ENCODE measurements at regions not wholly inside any gene's neighbourhood (a gene's known extent, or its start where the extent isn't known, plus 50 kb on each side); places are given as distances from the start of the nearest gene placed in this dataset.

DNA sequence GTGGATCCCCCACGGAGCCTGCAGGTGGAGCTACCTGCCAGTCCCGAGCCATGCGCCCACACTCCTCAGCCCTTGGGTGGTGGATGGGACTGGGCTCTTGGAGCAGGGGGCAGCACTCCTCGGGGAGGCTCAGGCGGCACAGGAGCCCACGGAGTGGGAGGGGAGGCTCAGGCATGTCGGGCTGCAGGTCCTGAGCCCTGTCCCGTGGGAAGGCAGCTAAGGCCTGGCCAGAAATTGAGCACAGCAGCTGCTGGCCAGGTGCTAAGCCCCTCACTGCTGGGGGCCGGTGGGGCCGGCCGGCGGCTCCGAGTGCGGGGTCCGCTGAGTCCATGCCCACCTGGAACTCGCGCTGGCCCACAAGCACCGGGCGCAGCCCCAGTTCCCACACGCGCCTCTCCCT lies 91.7 kb upstream of the ACVR1 start:
- H3K9ac ChIP-seq (ENCODE audit: low read depth, low read length, poor library complexity): no peak overlapping the region
- H2BK120ac ChIP-seq (ENCODE audit: low read depth, low read length): no peak overlapping the region
- H3K36me3 ChIP-seq (replicated peaks in 1 of 2; ENCODE audit: control insufficient read depth in 2 of 2, insufficient read depth in 2 of 2, low read length in 2 of 2): no peaks in the 10 kb centered on the region
- H2AFZ ChIP-seq (ENCODE audit: low read length): no peak overlapping the region
- no peaks in the 10 kb centered on the region for H3K4me1 ChIP-seq (ENCODE audit: control insufficient read depth in 2 of 2, insufficient read depth in 1 of 2, low read depth in 1 of 2, low read length in 2 of 2)
- no peaks in the 10 kb centered on the region for H3K9me3 ChIP-seq (replicated peaks in 1 of 2; ENCODE audit: control insufficient read depth in 2 of 2, insufficient read depth in 1 of 2, low read depth in 1 of 2, low read length in 2 of 2)
- no peak overlapping the region for H4K8ac ChIP-seq (ENCODE audit: low read depth, low read length)
- no peak overlapping the region for H2AK5ac ChIP-seq (ENCODE audit: low read depth, low read length)
- H3K27ac ChIP-seq (replicated peaks; ENCODE audit: low read length): no peak overlapping the region
- DNase-seq (ENCODE audit: low spot score): no peak
- H3K4ac ChIP-seq (ENCODE audit: low read length): no peak overlapping the region
- no peak overlapping the region for H4K91ac ChIP-seq (ENCODE audit: low read depth, low read length, poor library complexity)
- H3K4me3 ChIP-seq (ENCODE audit: low read length in 2 of 2): no peak overlapping the region
- no peaks in the 10 kb centered on the region for H3K79me1 ChIP-seq (ENCODE audit: low read depth, low read length)
- H2BK15ac ChIP-seq (ENCODE audit: low read length): no peak overlapping the region
- H3K23ac ChIP-seq (ENCODE audit: low read depth, low read length, poor library complexity): no peak overlapping the region
- peak overlapping the region; percentile 57 for H3K18ac ChIP-seq (ENCODE audit: low read length)
- no CpG with 5 or more reads among the region's 21 CpGs for WGBS, 2 donors (ENCODE audit: extremely low coverage in 2 of 2, insufficient read length in 2 of 2, insufficient replicate concordance in 1 of 2)
- H3K4me2 ChIP-seq (ENCODE audit: insufficient read depth, low read length, poor library complexity, severe bottlenecking): no peak overlapping the region
- H3K27me3 ChIP-seq (ENCODE audit: control insufficient read depth in 3 of 3, insufficient read depth in 3 of 3, low read depth in 1 of 3, low read length in 3 of 3): peaks cover 0 to 1% (median 0%) of the 10 kb centered on the region in 3 experiments
- no peak overlapping the region for H2BK5ac ChIP-seq (ENCODE audit: low read length)
- H3K14ac ChIP-seq (ENCODE audit: low read length): peak overlapping the region; percentile 56
- H2BK12ac ChIP-seq (ENCODE audit: low read length): no peak overlapping the region

GRCh38 chr2:157959249-157959648 lies 83.1 kb upstream of the ACVR1 start:
- no peak overlapping the region for H3K4me3 ChIP-seq (ENCODE audit: low read length in 2 of 2)
- no peak overlapping the region for H2BK15ac ChIP-seq (ENCODE audit: low read length)
- no peak overlapping the region for H3K9ac ChIP-seq (ENCODE audit: low read depth, low read length, poor library complexity)
- DNase-seq (ENCODE audit: low spot score): no peak
- peaks cover 0 to 8% (median 0%) of the 10 kb centered on the region in 3 experiments for H3K27me3 ChIP-seq (ENCODE audit: control insufficient read depth in 3 of 3, insufficient read depth in 3 of 3, low read depth in 1 of 3, low read length in 3 of 3)
- H2BK120ac ChIP-seq (ENCODE audit: low read depth, low read length): no peak overlapping the region
- H3K9me3 ChIP-seq (replicated peaks in 1 of 2; ENCODE audit: control insufficient read depth in 2 of 2, insufficient read depth in 1 of 2, low read depth in 1 of 2, low read length in 2 of 2): no peaks in the 10 kb centered on the region
- WGBS, 2 donors (ENCODE audit: extremely low coverage in 2 of 2, insufficient read length in 2 of 2, insufficient replicate concordance in 1 of 2): no CpG with 5 or more reads among the region's 3 CpGs
- H3K36me3 ChIP-seq (replicated peaks in 1 of 2; ENCODE audit: control insufficient read depth in 2 of 2, insufficient read depth in 2 of 2, low read length in 2 of 2): no peaks in the 10 kb centered on the region
- no peak overlapping the region for H3K14ac ChIP-seq (ENCODE audit: low read length)
- H2BK12ac ChIP-seq (ENCODE audit: low read length): no peak overlapping the region
- H4K8ac ChIP-seq (ENCODE audit: low read depth, low read length): no peak overlapping the region
- H3K4me1 ChIP-seq (ENCODE audit: control insufficient read depth in 2 of 2, insufficient read depth in 1 of 2, low read depth in 1 of 2, low read length in 2 of 2): no peaks in the 10 kb centered on the region
- H4K91ac ChIP-seq (ENCODE audit: low read depth, low read length, poor library complexity): no peak overlapping the region
- H3K23ac ChIP-seq (ENCODE audit: low read depth, low read length, poor library complexity): no peak overlapping the region
- H3K79me1 ChIP-seq (ENCODE audit: low read depth, low read length): no peaks in the 10 kb centered on the region
- no peak overlapping the region for H2BK5ac ChIP-seq (ENCODE audit: low read length)
- no peak overlapping the region for H2AFZ ChIP-seq (ENCODE audit: low read length)
- H2AK5ac ChIP-seq (ENCODE audit: low read depth, low read length): no peak overlapping the region
- no peak overlapping the region for H3K4me2 ChIP-seq (ENCODE audit: insufficient read depth, low read length, poor library complexity, severe bottlenecking)
- H3K4ac ChIP-seq (ENCODE audit: low read length): no peak overlapping the region
- no peak overlapping the region for H3K18ac ChIP-seq (ENCODE audit: low read length)
- no peak overlapping the region for H3K27ac ChIP-seq (replicated peaks; ENCODE audit: low read length)

DNA sequence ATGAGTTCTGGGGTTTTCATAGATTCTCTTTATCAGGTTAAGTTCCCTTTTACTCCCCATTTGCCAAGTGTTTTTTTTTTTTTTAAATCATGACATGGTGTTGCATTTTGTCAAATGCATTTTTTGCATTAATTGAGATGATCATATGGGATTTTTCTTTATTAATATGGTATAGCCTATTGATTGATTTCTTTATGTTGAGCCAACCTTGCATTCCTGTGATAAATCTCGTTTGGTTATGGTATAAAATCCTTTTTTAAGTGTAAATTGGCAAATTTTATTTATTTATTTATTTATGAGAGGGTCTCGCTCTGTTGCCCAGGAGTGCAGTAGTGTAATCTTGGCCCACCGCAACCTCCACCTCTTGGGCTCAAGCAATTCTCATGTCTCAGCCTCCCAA lies 81.5 kb upstream of the ACVR1 start:
- peaks cover 0 to 11% (median 0%) of the 10 kb centered on the region in 3 experiments for H3K27me3 ChIP-seq (ENCODE audit: control insufficient read depth in 3 of 3, insufficient read depth in 3 of 3, low read depth in 1 of 3, low read length in 3 of 3)
- H3K4me2 ChIP-seq (ENCODE audit: insufficient read depth, low read length, poor library complexity, severe bottlenecking): no peak overlapping the region
- no peak overlapping the region for H2BK12ac ChIP-seq (ENCODE audit: low read length)
- H3K79me1 ChIP-seq (ENCODE audit: low read depth, low read length): no peaks in the 10 kb centered on the region
- no peak for DNase-seq (ENCODE audit: low spot score)
- no peak overlapping the region for H2AFZ ChIP-seq (ENCODE audit: low read length)
- H3K9ac ChIP-seq (ENCODE audit: low read depth, low read length, poor library complexity): no peak overlapping the region
- H3K27ac ChIP-seq (replicated peaks; ENCODE audit: low read length): no peak overlapping the region
- H3K4me1 ChIP-seq (ENCODE audit: control insufficient read depth in 2 of 2, insufficient read depth in 1 of 2, low read depth in 1 of 2, low read length in 2 of 2): no peaks in the 10 kb centered on the region
- H3K4me3 ChIP-seq (ENCODE audit: low read length in 2 of 2): no peak overlapping the region
- H4K91ac ChIP-seq (ENCODE audit: low read depth, low read length, poor library complexity): no peak overlapping the region
- no peak overlapping the region for H3K4ac ChIP-seq (ENCODE audit: low read length)
- no peak overlapping the region for H2BK5ac ChIP-seq (ENCODE audit: low read length)
- WGBS, 2 donors (ENCODE audit: extremely low coverage in 2 of 2, insufficient read length in 2 of 2, insufficient replicate concordance in 1 of 2): no CpG with 5 or more reads among the region's 3 CpGs
- H3K14ac ChIP-seq (ENCODE audit: low read length): no peak overlapping the region
- H2AK5ac ChIP-seq (ENCODE audit: low read depth, low read length): no peak overlapping the region
- no peak overlapping the region for H2BK15ac ChIP-seq (ENCODE audit: low read length)
- H3K23ac ChIP-seq (ENCODE audit: low read depth, low read length, poor library complexity): no peak overlapping the region
- no peak overlapping the region for H4K8ac ChIP-seq (ENCODE audit: low read depth, low read length)
- H3K9me3 ChIP-seq (replicated peaks in 1 of 2; ENCODE audit: control insufficient read depth in 2 of 2, insufficient read depth in 1 of 2, low read depth in 1 of 2, low read length in 2 of 2): no peaks in the 10 kb centered on the region
- H3K18ac ChIP-seq (ENCODE audit: low read length): no peak overlapping the region
- no peaks in the 10 kb centered on the region for H3K36me3 ChIP-seq (replicated peaks in 1 of 2; ENCODE audit: control insufficient read depth in 2 of 2, insufficient read depth in 2 of 2, low read length in 2 of 2)
- H2BK120ac ChIP-seq (ENCODE audit: low read depth, low read length): no peak overlapping the region

- Histone ChIP-seq H4K8ac (ENCODE audit: low read depth, low read length) (no peak overlapping the region), H3K4me2 (ENCODE audit: insufficient read depth, low read length, poor library complexity, severe bottlenecking) (no peak overlapping the region), H2AK5ac (ENCODE audit: low read depth, low read length) (no peak overlapping the region), H3K27ac (replicated peaks; ENCODE audit: low read length) (no peak overlapping the region), H2AFZ (ENCODE audit: low read length) (no peak overlapping the region), H3K23ac (ENCODE audit: low read depth, low read length, poor library complexity) (no peak overlapping the region), H3K4me1 (ENCODE audit: control insufficient read depth in 2 of 2, insufficient read depth in 1 of 2, low read depth in 1 of 2, low read length in 2 of 2) (no peaks in the 10 kb centered on the region), H3K9me3 (replicated peaks in 1 of 2; ENCODE audit: control insufficient read depth in 2 of 2, insufficient read depth in 1 of 2, low read depth in 1 of 2, low read length in 2 of 2) (no peaks in the 10 kb centered on the region), H4K91ac (ENCODE audit: low read depth, low read length, poor library complexity) (no peak overlapping the region), H3K36me3 (replicated peaks in 1 of 2; ENCODE audit: control insufficient read depth in 2 of 2, insufficient read depth in 2 of 2, low read length in 2 of 2) (no peaks in the 10 kb centered on the region), H2BK15ac (ENCODE audit: low read length) (no peak overlapping the region), H3K18ac (ENCODE audit: low read length) (no peak overlapping the region), H3K4ac (ENCODE audit: low read length) (no peak overlapping the region), H3K14ac (ENCODE audit: low read length) (no peak overlapping the region), H2BK12ac (ENCODE audit: low read length) (no peak overlapping the region), H3K4me3 (ENCODE audit: low read length in 2 of 2) (no peak overlapping the region), H3K79me1 (ENCODE audit: low read depth, low read length) (no peaks in the 10 kb centered on the region), H2BK5ac (ENCODE audit: low read length) (no peak overlapping the region), H3K27me3 (ENCODE audit: control insufficient read depth in 3 of 3, insufficient read depth in 3 of 3, low read depth in 1 of 3, low read length in 3 of 3) (peaks cover 0 to 26% (median 0%) of the 10 kb centered on the region in 3 experiments), H2BK120ac (ENCODE audit: low read depth, low read length) (no peak overlapping the region), H3K9ac (ENCODE audit: low read depth, low read length, poor library complexity) (no peak overlapping the region)
- no CpG with 5 or more reads among the region's 4 CpGs for WGBS, 2 donors (ENCODE audit: extremely low coverage in 2 of 2, insufficient read length in 2 of 2, insufficient replicate concordance in 1 of 2)
- DNase-seq (ENCODE audit: low spot score): no peak
Measured at GRCh38 chr2:157952558-157952957, 76.4 kb upstream of the ACVR1 start.
